ENCODE measurements at regions not wholly inside any gene's neighbourhood (a gene's known extent, or its start where the extent isn't known, plus 50 kb on each side); places are given as distances from the start of the nearest gene placed in this dataset.
"Not testable (repeated sequence)": the region's sequence is repeated elsewhere in the genome, so short reads cannot be mapped to it uniquely, and the experiment has no call there.

DNA sequence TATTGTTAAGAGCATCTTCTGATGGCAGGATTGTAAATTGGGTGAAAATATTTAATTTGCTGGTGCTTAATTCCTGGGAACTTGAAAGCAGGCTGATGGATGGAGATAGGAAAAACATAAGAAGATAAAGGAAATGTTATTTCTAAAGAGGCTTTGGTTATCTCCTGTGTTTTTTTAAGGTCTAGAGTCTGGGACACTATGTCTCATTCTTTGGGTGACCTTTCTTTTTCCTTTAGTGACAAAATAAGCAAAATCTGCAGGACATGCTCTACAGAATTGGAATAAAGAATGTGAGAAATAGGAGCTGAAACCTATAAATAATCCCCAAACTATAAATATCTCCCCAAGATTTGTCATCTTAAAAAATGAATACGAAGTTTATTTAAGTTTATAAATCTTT lies 241.7 kb downstream of the DSC3 start:
- TF ChIP-seq, protein P1, sequence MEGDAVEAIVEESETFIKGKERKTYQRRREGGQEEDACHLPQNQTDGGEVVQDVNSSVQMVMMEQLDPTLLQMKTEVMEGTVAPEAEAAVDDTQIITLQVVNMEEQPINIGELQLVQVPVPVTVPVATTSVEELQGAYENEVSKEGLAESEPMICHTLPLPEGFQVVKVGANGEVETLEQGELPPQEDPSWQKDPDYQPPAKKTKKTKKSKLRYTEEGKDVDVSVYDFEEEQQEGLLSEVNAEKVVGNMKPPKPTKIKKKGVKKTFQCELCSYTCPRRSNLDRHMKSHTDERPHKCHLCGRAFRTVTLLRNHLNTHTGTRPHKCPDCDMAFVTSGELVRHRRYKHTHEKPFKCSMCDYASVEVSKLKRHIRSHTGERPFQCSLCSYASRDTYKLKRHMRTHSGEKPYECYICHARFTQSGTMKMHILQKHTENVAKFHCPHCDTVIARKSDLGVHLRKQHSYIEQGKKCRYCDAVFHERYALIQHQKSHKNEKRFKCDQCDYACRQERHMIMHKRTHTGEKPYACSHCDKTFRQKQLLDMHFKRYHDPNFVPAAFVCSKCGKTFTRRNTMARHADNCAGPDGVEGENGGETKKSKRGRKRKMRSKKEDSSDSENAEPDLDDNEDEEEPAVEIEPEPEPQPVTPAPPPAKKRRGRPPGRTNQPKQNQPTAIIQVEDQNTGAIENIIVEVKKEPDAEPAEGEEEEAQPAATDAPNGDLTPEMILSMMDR (IDR thresholded peaks at IDR 0.05; ENCODE audit: borderline replicate concordance, insufficient read depth, low read depth, low read length), result no peak
- no peak overlapping the region for H3K4me3 ChIP-seq (ENCODE audit: low read depth, low read length)

DNA sequence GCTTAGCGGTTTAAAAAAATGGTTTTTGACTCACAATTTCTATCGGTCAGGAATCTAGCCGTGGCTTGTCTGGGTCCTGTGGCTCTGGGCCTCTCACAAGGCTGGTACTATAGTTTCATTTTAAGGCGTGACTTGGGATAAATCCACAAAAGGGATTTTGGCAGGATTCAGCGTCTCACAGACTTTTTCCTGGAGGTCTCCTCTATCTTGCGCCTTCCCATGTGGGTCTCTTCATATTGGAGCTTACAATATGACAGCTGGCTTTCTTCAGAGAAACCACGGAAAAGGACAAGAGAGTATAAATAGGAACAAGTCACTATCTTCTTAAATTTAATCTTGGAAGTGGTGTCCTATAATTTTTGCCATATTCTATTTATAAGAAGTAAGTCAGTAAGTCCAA lies 250.5 kb downstream of the DSC3 start:
- H3K4me3 ChIP-seq (ENCODE audit: low read depth, low read length), result no peak overlapping the region
- TF ChIP-seq, protein P1 (IDR thresholded peaks at IDR 0.05; ENCODE audit: borderline replicate concordance, insufficient read depth, low read depth, low read length), result no peak

DNA sequence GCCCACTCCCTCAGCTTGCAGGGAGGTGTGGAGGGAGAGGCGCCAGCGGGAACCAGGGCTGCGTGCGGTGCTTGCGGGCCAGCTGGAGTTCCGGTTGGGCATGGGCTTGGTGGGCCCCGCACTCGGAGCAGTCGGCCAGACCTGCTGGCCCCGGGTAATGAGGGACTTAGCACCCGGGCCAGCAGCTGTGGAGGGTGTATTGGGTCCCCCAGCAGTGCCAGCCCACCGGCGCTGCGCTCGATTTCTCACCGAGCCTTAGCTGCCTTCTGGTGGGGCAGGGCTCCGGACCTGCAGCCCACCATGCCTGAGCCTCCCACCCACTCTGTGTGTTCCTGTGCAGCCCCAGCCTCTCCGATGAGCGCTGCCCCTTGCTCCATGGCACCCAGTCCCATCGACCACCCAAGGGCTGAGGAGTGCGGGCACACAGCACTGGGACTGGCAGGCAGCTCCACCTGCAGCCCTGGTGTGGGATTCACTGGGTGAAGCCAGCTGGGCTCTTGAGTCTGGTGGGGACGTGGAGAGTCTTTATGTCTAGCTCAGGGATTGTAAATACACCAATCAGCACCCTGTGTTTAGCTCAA lies 254.0 kb downstream of the DSC3 start:
- not testable (repeated sequence) for H3K4me3 ChIP-seq (ENCODE audit: low read depth, low read length)

DNA sequence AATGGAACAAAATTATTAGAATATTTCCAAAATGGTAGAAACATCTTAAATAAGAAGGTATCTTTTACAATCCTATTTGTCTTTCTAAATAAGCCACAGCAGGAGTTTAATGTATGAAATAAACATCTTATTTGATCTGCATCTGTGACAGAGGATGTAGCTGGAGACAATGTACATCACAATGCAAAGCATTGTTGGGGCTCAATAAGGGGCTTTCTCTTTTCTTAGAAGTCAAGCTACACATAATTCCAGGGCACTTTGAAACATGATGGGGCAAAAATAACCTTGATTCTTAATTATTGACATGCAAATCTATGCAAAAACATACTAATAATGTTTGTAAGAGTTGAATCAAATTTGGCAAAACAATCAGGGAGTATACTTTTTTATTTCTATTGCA lies 255.1 kb downstream of the DSC3 start:
- TF ChIP-seq, protein P1 (IDR thresholded peaks at IDR 0.05; ENCODE audit: borderline replicate concordance, insufficient read depth, low read depth, low read length), result no peak

DNA sequence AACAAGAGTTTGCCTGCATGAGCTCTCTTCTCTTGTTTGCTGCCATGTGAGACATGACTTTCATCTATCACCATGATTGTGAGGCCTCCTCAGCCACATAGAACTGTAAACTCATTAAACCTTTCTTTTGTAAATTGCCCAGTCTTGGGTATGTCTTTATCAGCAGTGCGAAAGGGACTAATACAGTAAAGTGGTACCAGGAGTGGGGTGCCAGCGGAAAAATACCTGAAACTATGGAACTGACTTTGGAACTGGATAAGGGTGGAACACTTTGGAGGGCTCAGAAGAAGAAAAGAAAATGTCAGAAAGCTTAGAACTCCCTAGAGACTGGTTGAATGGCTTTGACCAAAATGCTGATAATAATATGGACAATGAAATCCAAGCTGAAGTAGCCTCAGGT lies 260.9 kb downstream of the DSC3 start:
- H3K4me3 ChIP-seq (ENCODE audit: low read depth, low read length), result no peak overlapping the region
- TF ChIP-seq, protein P1 (IDR thresholded peaks at IDR 0.05; ENCODE audit: borderline replicate concordance, insufficient read depth, low read depth, low read length), result no peak

More for the DNA sequence above, 255.1 kb downstream of the DSC3 start:
- no peak overlapping the region for H3K4me3 ChIP-seq (ENCODE audit: low read depth, low read length)

DNA sequence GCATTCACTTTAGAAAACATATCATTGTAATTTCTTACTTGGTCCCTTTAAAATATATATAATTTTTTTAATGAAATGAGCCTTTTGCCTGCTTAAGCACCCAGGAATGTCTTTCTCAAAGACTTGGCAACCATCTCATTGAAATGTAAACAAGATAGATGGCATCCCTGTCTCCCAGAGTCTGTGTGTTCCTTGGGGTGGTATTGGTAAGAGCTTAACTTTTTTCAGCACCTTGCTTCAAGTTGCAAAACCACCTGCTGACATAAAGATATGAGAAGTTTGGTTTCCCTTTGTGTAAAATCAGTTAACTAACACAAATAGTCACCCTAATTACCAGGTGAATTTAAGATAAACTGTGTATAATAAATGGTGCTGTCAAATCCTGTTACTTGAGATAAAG lies 266.9 kb downstream of the DSC3 start:
- no peak overlapping the region for H3K4me3 ChIP-seq (ENCODE audit: low read depth, low read length)
- TF ChIP-seq, protein P1 (IDR thresholded peaks at IDR 0.05; ENCODE audit: borderline replicate concordance, insufficient read depth, low read depth, low read length), result no peak

DNA sequence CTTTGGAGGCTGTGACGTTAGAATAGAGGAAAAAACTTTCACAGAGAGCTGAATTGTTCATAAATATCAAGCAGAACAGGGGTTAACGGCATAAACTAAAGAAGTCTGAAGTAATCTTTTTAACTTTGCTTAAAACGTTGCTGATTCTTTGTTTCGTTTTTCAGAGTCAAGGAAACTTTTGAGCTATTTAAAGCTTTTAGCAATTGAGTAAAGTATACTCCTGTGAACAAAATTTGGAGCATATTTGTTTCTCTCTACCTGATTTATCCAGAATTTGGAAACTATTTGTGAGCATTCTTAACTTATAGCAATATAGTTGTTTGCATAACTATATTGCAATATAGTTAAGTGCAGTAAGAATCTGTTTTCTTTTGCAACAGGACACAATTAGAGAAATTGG lies 270.4 kb downstream of the DSC3 start:
- H3K4me3 ChIP-seq (ENCODE audit: low read depth, low read length), result not testable (repeated sequence)

DNA sequence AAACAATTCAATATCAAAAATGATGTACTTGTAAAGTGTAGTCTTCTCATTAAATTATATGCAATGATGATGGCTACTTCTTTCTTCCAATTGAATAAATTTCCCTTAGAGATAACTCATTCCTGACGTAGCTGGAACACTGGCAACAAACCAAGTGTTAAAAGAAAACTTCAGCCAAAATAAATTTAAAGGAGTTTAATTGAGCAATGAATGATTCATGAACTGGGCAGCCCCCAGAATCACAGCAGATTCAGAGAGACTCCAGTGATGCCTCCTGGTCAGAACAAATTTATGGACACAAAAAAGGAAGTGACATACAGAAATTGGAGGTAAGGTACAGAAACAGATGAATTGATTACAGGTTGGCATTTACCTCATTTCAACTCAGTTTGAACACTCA lies 276.5 kb downstream of the DSC3 start:
- no peak overlapping the region for H3K4me3 ChIP-seq (ENCODE audit: low read depth, low read length)
- TF ChIP-seq, protein P1 (IDR thresholded peaks at IDR 0.05; ENCODE audit: borderline replicate concordance, insufficient read depth, low read depth, low read length), result no peak

Data from GM12875 (cell line).